MCF 10A (cell line): ENCODE measurements at regions not wholly inside any gene's neighbourhood (a gene's known extent, or its start where the extent isn't known, plus 50 kb on each side); places are given as distances from the start of the nearest gene placed in this dataset.
"Not testable (repeated sequence)": the region's sequence is repeated elsewhere in the genome, so short reads cannot be mapped to it uniquely, and the experiment has no call there.

Experiments used
- BruUV-seq: library from RNA; stranded (reverse); fragments of 400-500 nt; replicated peaks from 2 replicates; lab custom pipeline; 2021; lab: Mats Ljungman, UMichigan
- CTCF ChIA-PET: fragments of 300-600 bp; sonication (Branson Sonifier 250); formaldehyde crosslinking; extraction: SDS; loops from one replicate; lab custom pipeline; 2021; ENCODE audit warnings: antibody characterized with exemption, inconsistent platforms; lab: Yijun Ruan, JAX
- POLR2A ChIA-PET: fragments of 300-600, 350-650 bp; sonication (Branson Sonifier 250); formaldehyde crosslinking; extraction: SDS; loops from one replicate; lab custom pipeline; 2020; ENCODE audit warnings: antibody characterized with exemption, inconsistent platforms; lab: Yijun Ruan, JAX
- DNase-seq: peaks from one replicate; pipeline ENCODE4 v3.0.0-alpha.2; 2018; ENCODE audit not compliant: unreplicated experiment
- H3K27ac Mint-ChIP-seq: one replicate; pipeline ENCODE4 v1.8.0; 2022; ENCODE audit warnings: mild to moderate bottlenecking, low read depth, mixed read lengths; ENCODE audit not compliant: unreplicated experiment
- H3K27me3 Mint-ChIP-seq: one replicate; pipeline ENCODE4 v1.8.0; 2022; ENCODE audit warnings: mixed read lengths; ENCODE audit not compliant: insufficient read depth, unreplicated experiment
- H3K36me3 Mint-ChIP-seq: one replicate; pipeline ENCODE4 v1.8.0; 2022; ENCODE audit warnings: mild to moderate bottlenecking, moderate library complexity, mixed read lengths; ENCODE audit not compliant: insufficient read depth, unreplicated experiment
- H3K4me1 Mint-ChIP-seq: one replicate; pipeline ENCODE4 v1.8.0; 2022; ENCODE audit warnings: mixed read lengths; ENCODE audit not compliant: insufficient read depth, unreplicated experiment
- H3K4me3 Mint-ChIP-seq: one replicate; pipeline ENCODE4 v1.8.0; 2022; ENCODE audit warnings: mild to moderate bottlenecking, moderate library complexity, mixed read lengths; ENCODE audit not compliant: unreplicated experiment
- H3K9me3 Mint-ChIP-seq: one replicate; pipeline ENCODE4 v1.8.0; 2022; ENCODE audit warnings: mixed read lengths; ENCODE audit not compliant: unreplicated experiment
- CTCF ChIP-seq: fragments of 200-600 bp; IDR thresholded peaks from one replicate; pipeline ENCODE4 v1.8.0; 2022; ENCODE audit warnings: antibody characterized with exemption, mild to moderate bottlenecking; ENCODE audit not compliant: unreplicated experiment
- intact Hi-C: fragments of 100-400 bp; cut with micrococcal nuclease; formaldehyde crosslinking; loops from 2 replicates; pipeline ENCODE4 v1.14.1; 2022

- H3K4me1 Mint-ChIP-seq = peaks cover 5% of the 10 kb centered on the region
- H3K9me3 Mint-ChIP-seq = no peaks in the 10 kb centered on the region
- intact Hi-C loops = no loop called here
- H3K4me3 Mint-ChIP-seq = no peak overlapping the region
- no peaks in the 10 kb centered on the region for H3K36me3 Mint-ChIP-seq
- H3K27ac Mint-ChIP-seq = peak overlapping the region; percentile 16
- TF ChIP-seq CTCF = no peak
- ChIA-PET POLR2A (no interaction called here), CTCF (interaction anchor here (0.6 kb wide), 1 partner anchor 442 kb away, joined by 3 read pairs; no protein-coding TSS in a partner anchor)
- no peak for DNase-seq
- no TSS peak for BruUV-seq
- no peaks in the 10 kb centered on the region for H3K27me3 Mint-ChIP-seq
Observed at GRCh38 chr1:72394457-72394856, 112.1 kb upstream of the NEGR1 start.

- Mint-ChIP-seq H3K9me3 (no peaks in the 10 kb centered on the region), H3K36me3 (no peaks in the 10 kb centered on the region), H3K4me3 (no peak overlapping the region), H3K4me1 (no peaks in the 10 kb centered on the region), H3K27me3 (no peaks in the 10 kb centered on the region), H3K27ac (no peak overlapping the region)
- ChIA-PET CTCF (interaction anchor here (0.7 kb wide), 1 partner anchor 29 kb away, joined by 3 read pairs; no protein-coding TSS in a partner anchor), POLR2A (interaction anchor here (0.7 kb wide), 1 partner anchor 691 kb away, joined by 3 read pairs; no protein-coding TSS in a partner anchor)
- intact Hi-C loops = no loop called here
- DNase-seq = no peak
- no peak for TF ChIP-seq CTCF
- no TSS peak for BruUV-seq
Observed at GRCh38 chr1:72379072-72379471, 96.7 kb upstream of the NEGR1 start.

- TF ChIP-seq CTCF = no peak
- ChIA-PET CTCF (no interaction called here), POLR2A (no interaction called here)
- no peak for DNase-seq
- no TSS peak for BruUV-seq
- intact Hi-C loops = no loop called here
- H3K36me3 Mint-ChIP-seq = no peaks in the 10 kb centered on the region
- H3K27ac Mint-ChIP-seq = no peak overlapping the region
- H3K9me3 Mint-ChIP-seq = no peaks in the 10 kb centered on the region
- no peaks in the 10 kb centered on the region for H3K27me3 Mint-ChIP-seq
- peaks cover 7% of the 10 kb centered on the region for H3K4me1 Mint-ChIP-seq
- no peak overlapping the region for H3K4me3 Mint-ChIP-seq
Observed at GRCh38 chr1:72375226-72375625, 92.9 kb upstream of the NEGR1 start.

- Mint-ChIP-seq H3K27ac (peak overlapping the region; percentile 44), H3K36me3 (no peaks in the 10 kb centered on the region), H3K9me3 (no peaks in the 10 kb centered on the region), H3K27me3 (no peaks in the 10 kb centered on the region), H3K4me1 (peaks cover 16% of the 10 kb centered on the region), H3K4me3 (no peak overlapping the region)
- no peak for TF ChIP-seq CTCF
- intact Hi-C loops = no loop called here
- DNase-seq = peak; percentile 78
- ChIA-PET CTCF (interaction anchor here (0.6 to 1.2 kb wide), 3 partner anchors 36 to 265 kb away, joined by 3 read pairs; no protein-coding TSS in a partner anchor), POLR2A (interaction anchor here (1.1 kb wide), 1 partner anchor 154 kb away, joined by 3 read pairs; no protein-coding TSS in a partner anchor)
- no TSS peak for BruUV-seq
Observed at GRCh38 chr1:72371259-72372035, 89.1 kb upstream of the NEGR1 start.

GRCh38 chr1:72370836-72371235 lies 88.5 kb upstream of the NEGR1 start:
- H3K27ac Mint-ChIP-seq, H3K9me3 Mint-ChIP-seq, intact Hi-C loops, DNase-seq, H3K27me3 Mint-ChIP-seq, BruUV-seq, H3K36me3 Mint-ChIP-seq, POLR2A ChIA-PET, H3K4me3 Mint-ChIP-seq: not testable (repeated sequence)
- H3K4me1 Mint-ChIP-seq = peaks cover 16% of the 10 kb centered on the region
- CTCF ChIA-PET = interaction anchor here (0.7 kb wide), 1 partner anchor 265 kb away, joined by 3 read pairs; no protein-coding TSS in a partner anchor
